K562 (cell line): ENCODE measurements at regions not wholly inside any gene's neighbourhood (a gene's known extent, or its start where the extent isn't known, plus 50 kb on each side); places are given as distances from the start of the nearest gene placed in this dataset.

Experiments
- ATAC-seq: fragments of 200-7000 bp; cut with Tn5 transposase; 3 replicates; pipeline ENCODE4 v1.9.1; 2020; ENCODE audit warnings: moderate library complexity
- BruUV-seq: library from RNA; stranded (reverse); fragments of 400-500 nt; replicated peaks from 2 replicates; lab custom pipeline; 2021; lab: Mats Ljungman, UMichigan
- CTCF ChIA-PET: fragments of 300-600 bp; formaldehyde crosslinking; extraction: SDS; loops from one replicate; lab custom pipeline; 2021; ENCODE audit warnings: low intra/inter-chr PET ratio; lab: Yijun Ruan, JAX
- POLR2A ChIA-PET: fragments of 300-600, 350-650 bp; sonication (Branson Sonifier 250); formaldehyde crosslinking; extraction: SDS; loops from one replicate; lab custom pipeline; 2021; ENCODE audit warnings: antibody characterized with exemption, inconsistent platforms; lab: Yijun Ruan, JAX
- DNase-seq, 4 experiments: peaks; one replicate each; pipeline versions ENCODE4 v3.0.0 to v3.0.0-alpha.2; 2011 to 2018; ENCODE audit warnings: low spot score in 3 of 4, mixed read lengths in 3 of 4; ENCODE audit errors: extremely low read depth in 1 of 4
- FAIRE-seq: peaks from 2 replicates; lab custom pipeline; 2011; peaks lifted over from hg19 to GRCh38; lab: Jason Lieb, UNC
- H2AFZ ChIP-seq: 2 replicates; pipeline ENCODE4 v1.6.0; 2011; ENCODE audit warnings: low read depth, low read length, control low read depth, inconsistent platforms
- H3K27ac ChIP-seq: fragments of 200-600 bp; 3 replicates; pipeline ENCODE4 v1.8.0; 2011; ENCODE audit warnings: low read depth, mild to moderate bottlenecking, control low read depth, inconsistent platforms, low read length, moderate library complexity, mixed read lengths; ENCODE audit errors: extremely low read depth
- H3K27me3 ChIP-seq, 2 experiments: fragments of 300-600 bp in 1 of 2; 2 replicates in 1 of 2; 3 replicates in 1 of 2; pipeline versions ENCODE4 v1.6.0 to v1.8.0; 2011; ENCODE audit warnings: inconsistent platforms in 2 of 2, low read length in 2 of 2, mild to moderate bottlenecking in 1 of 2, mixed read lengths in 1 of 2, moderate library complexity in 1 of 2; ENCODE audit not compliant: control insufficient read depth in 2 of 2, insufficient read depth in 2 of 2
- H3K36me3 ChIP-seq: fragments of 300-600 bp; 3 replicates; pipeline ENCODE4 v1.8.0; 2011; ENCODE audit warnings: mild to moderate bottlenecking, low read length, inconsistent platforms; ENCODE audit not compliant: control insufficient read depth, insufficient read depth
- H3K4me1 ChIP-seq, 2 experiments: fragments of 200-600 bp in 1 of 2; replicated peaks in 1 of 2; 2 replicates in 1 of 2; 3 replicates in 1 of 2; pipeline versions ENCODE4 v1.5.1 to v1.8.0; 2011; ENCODE audit warnings: inconsistent platforms in 2 of 2, low read length in 2 of 2, mild to moderate bottlenecking in 1 of 2, mixed read lengths in 1 of 2, moderate library complexity in 1 of 2; ENCODE audit not compliant: control insufficient read depth in 2 of 2, insufficient read depth in 2 of 2
- H3K4me2 ChIP-seq: 2 replicates; pipeline ENCODE4 v1.6.1; 2011; ENCODE audit warnings: low read length, control low read depth, inconsistent platforms, mixed read lengths; ENCODE audit not compliant: insufficient read depth
- H3K4me3 ChIP-seq: fragments of 200-600 bp; sonication (generic), shearing (Covaris generic); 2 replicates; pipeline ENCODE4 v1.5.1; 2016; ENCODE audit warnings: control low read depth, inconsistent platforms
- H3K79me2 ChIP-seq: fragments of 200-600 bp; 3 replicates; pipeline ENCODE4 v1.8.0; 2011; ENCODE audit warnings: low read length, inconsistent platforms; ENCODE audit not compliant: control insufficient read depth, insufficient read depth
- H3K9ac ChIP-seq, 2 experiments: 2 replicates each; pipeline versions ENCODE4 v1.6.0 to v1.6.1; 2011; ENCODE audit warnings: low read depth in 2 of 2, low read length in 2 of 2, control low read depth in 1 of 2, inconsistent platforms in 1 of 2, mild to moderate bottlenecking in 1 of 2, mixed read lengths in 1 of 2; ENCODE audit not compliant: insufficient read depth in 1 of 2
- H3K9me1 ChIP-seq: one replicate; pipeline ENCODE4 v1.6.0; 2011; ENCODE audit warnings: inconsistent platforms, mild to moderate bottlenecking, low read length, moderate library complexity; ENCODE audit not compliant: control insufficient read depth, insufficient read depth
- H3K9me3 ChIP-seq: replicated peaks from 2 replicates; pipeline ENCODE4 v1.5.1; 2011; ENCODE audit warnings: low read depth, low read length, inconsistent platforms; ENCODE audit not compliant: control insufficient read depth, insufficient read depth
- H4K20me1 ChIP-seq: replicated peaks from 2 replicates; pipeline ENCODE4 v1.6.1; 2011; ENCODE audit warnings: low read length, inconsistent platforms, mixed read lengths; ENCODE audit not compliant: control insufficient read depth, insufficient read depth
- ATF2 ChIP-seq: sonication (generic); formaldehyde crosslinking; IDR thresholded peaks from 2 replicates; pipeline ENCODE4 v1.8.1; 2022; ENCODE audit warnings: missing genetic modification reagents
- CHAMP1 ChIP-seq: fragments of 450-650 bp; IDR thresholded peaks from 2 replicates; pipeline ENCODE4 v1.6.1; 2016; ENCODE audit warnings: mild to moderate bottlenecking
- CHD4 ChIP-seq: fragments of 200-600 bp; sonication (generic); IDR thresholded peaks from 3 replicates; pipeline ENCODE4 v1.6.1; 2012; ENCODE audit warnings: low read depth, mild to moderate bottlenecking, mixed read lengths, low read length, inconsistent platforms; ENCODE audit not compliant: insufficient read depth, insufficient replicate concordance, poor library complexity, severe bottlenecking
- FOXJ3 ChIP-seq: sonication (generic); formaldehyde crosslinking; IDR thresholded peaks from 2 replicates; pipeline ENCODE4 v1.4.0; 2020; ENCODE audit warnings: mild to moderate bottlenecking, missing genetic modification reagents
- KAT2B ChIP-seq: IDR thresholded peaks from one replicate; pipeline ENCODE4 v1.6.1; 2012; ENCODE audit warnings: low read depth, mild to moderate bottlenecking, control low read depth, inconsistent platforms, low read length, moderate library complexity
- NR2F6 ChIP-seq: fragments of 450-650 bp; formaldehyde crosslinking; IDR thresholded peaks from 2 replicates; pipeline ENCODE4 v1.4.0; 2020; ENCODE audit warnings: mild to moderate bottlenecking
- ZNF253 ChIP-seq: fragments of 250-450 bp; sonication (Bioruptor Pico); conservative IDR thresholded peaks from 2 replicates; pipeline ENCODE4 v1.6.1; 2021; ENCODE audit warnings: mild to moderate bottlenecking
- ZNF644 ChIP-seq: fragments of 200-800 bp; sonication (Bioruptor generic); IDR thresholded peaks from 2 replicates; pipeline ENCODE4 v1.6.1; 2016; ENCODE audit warnings: low read depth, missing genetic modification characterization, missing compliant biosample characterization
- WGBS: fragments of 100-300 bp; shearing (Covaris generic); methylation state at CpG from one replicate; pipeline ENCODE4 v1.1.6; 2016; ENCODE audit warnings: low coverage, mixed read lengths; ENCODE audit not compliant: insufficient coverage; ENCODE audit errors: missing lambda C conversion rate; 5-methylcytosine and 5-hydroxymethylcytosine counted together
- in situ Hi-C: fragments of 300-500 bp; cut with MboI; formaldehyde crosslinking; loops from 4 replicates; pipeline ENCODE4 v1.15.0; 2018; ENCODE audit warnings: inconsistent platforms, mixed read lengths
- intact Hi-C: fragments of 100-400 bp; cut with micrococcal nuclease; formaldehyde crosslinking; loops from 2 replicates; pipeline ENCODE4 v1.14.2; 2022
- TF ChIP-seq, protein P1 (sequence below): fragments of 200-800 bp; sonication (Bioruptor generic); IDR thresholded peaks from 2 replicates; pipeline ENCODE4 v1.6.1; 2017; ENCODE audit warnings: missing genetic modification characterization, missing compliant biosample characterization

GRCh38 chr16:17564856-17565255 is 94.1 kb upstream of the XYLT1 start:
- no peaks in the 10 kb centered on the region for H3K36me3 ChIP-seq
- no peaks in the 10 kb centered on the region for H4K20me1 ChIP-seq
- no peak for DNase-seq
- H3K4me2 ChIP-seq = no peak overlapping the region
- no peak for ATAC-seq
- no TSS peak for BruUV-seq
- H3K9me1 ChIP-seq = no peaks in the 10 kb centered on the region
- in situ Hi-C loops (no loop called here), intact Hi-C loops (no loop called here)
- CTCF ChIA-PET = no interaction called here
- no peak overlapping the region for H3K4me3 ChIP-seq
- no peak for FAIRE-seq
- H3K27ac ChIP-seq = no peak overlapping the region
- no peak overlapping the region for H3K9ac ChIP-seq
- H2AFZ ChIP-seq = no peak overlapping the region
- POLR2A ChIA-PET = no interaction called here
- 0% methylated on average over 6 of the region's 6 CpGs for WGBS
- H3K4me1 ChIP-seq = no peaks in the 10 kb centered on the region
- no peaks in the 10 kb centered on the region for H3K9me3 ChIP-seq
- H3K27me3 ChIP-seq = peaks cover 0 to 24% of the 10 kb centered on the region in 2 experiments; a peak in 1 of 5 replicates
- TF ChIP-seq, protein P1, sequence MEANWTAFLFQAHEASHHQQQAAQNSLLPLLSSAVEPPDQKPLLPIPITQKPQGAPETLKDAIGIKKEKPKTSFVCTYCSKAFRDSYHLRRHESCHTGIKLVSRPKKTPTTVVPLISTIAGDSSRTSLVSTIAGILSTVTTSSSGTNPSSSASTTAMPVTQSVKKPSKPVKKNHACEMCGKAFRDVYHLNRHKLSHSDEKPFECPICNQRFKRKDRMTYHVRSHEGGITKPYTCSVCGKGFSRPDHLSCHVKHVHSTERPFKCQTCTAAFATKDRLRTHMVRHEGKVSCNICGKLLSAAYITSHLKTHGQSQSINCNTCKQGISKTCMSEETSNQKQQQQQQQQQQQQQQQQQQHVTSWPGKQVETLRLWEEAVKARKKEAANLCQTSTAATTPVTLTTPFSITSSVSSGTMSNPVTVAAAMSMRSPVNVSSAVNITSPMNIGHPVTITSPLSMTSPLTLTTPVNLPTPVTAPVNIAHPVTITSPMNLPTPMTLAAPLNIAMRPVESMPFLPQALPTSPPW (CRISPR knock-in tag) = no peak
- TF ChIP-seq ATF2 = no peak
- TF ChIP-seq CHAMP1 = no peak
- no peak for TF ChIP-seq NR2F6 (CRISPR knock-in tag)
- TF ChIP-seq FOXJ3 = no peak
- TF ChIP-seq KAT2B = no peak
- TF ChIP-seq ZNF644 (tag) = no peak
- no peak for TF ChIP-seq ZNF253 (CRISPR knock-in tag)
- no peak for TF ChIP-seq CHD4
- no peaks in the 10 kb centered on the region for H3K79me2 ChIP-seq
